HepG2 (cell line): ENCODE measurements at regions not wholly inside any gene's neighbourhood (a gene's known extent, or its start where the extent isn't known, plus 50 kb on each side); places are given as distances from the start of the nearest gene placed in this dataset.

Source experiments
- CBX2 ChIP-seq, 2 experiments: fragments of 200-600 bp in 1 of 2; sonication (generic); formaldehyde crosslinking in 1 of 2; IDR thresholded peaks; 2 replicates each; pipeline versions ENCODE4 v1.7.0 to v1.8.1; 2018 to 2022; ENCODE audit warnings: low read depth in 2 of 2, low read length in 1 of 2, mild to moderate bottlenecking in 1 of 2, missing genetic modification reagents in 1 of 2
- CTCF ChIP-seq: sonication (generic); formaldehyde crosslinking; IDR thresholded peaks from 2 replicates; pipeline ENCODE4 v1.5.0; 2020; ENCODE audit warnings: mild to moderate bottlenecking, missing genetic modification reagents, moderate library complexity
- FOXJ3 ChIP-seq: sonication (generic); formaldehyde crosslinking; IDR thresholded peaks from 2 replicates; pipeline ENCODE4 v1.4.0; 2020; ENCODE audit warnings: missing genetic modification reagents, mild to moderate bottlenecking, borderline replicate concordance
- MLX ChIP-seq: IDR thresholded peaks from 2 replicates; pipeline ENCODE4 v1.6.1; 2016
- MTA3 ChIP-seq: sonication (generic); formaldehyde crosslinking; IDR thresholded peaks from 2 replicates; pipeline ENCODE4 v1.4.0; 2020; ENCODE audit warnings: missing genetic modification reagents
- PHB2 ChIP-seq: fragments of 450-650 bp; IDR thresholded peaks from 2 replicates; pipeline ENCODE4 v1.6.1; 2018; ENCODE audit not compliant: partially characterized antibody
- PHF5A ChIP-seq: IDR thresholded peaks from one replicate; pipeline ENCODE4 v1.6.1; 2018; ENCODE audit warnings: low read depth, missing genetic modification reagents; ENCODE audit not compliant: unreplicated experiment
- RXRA ChIP-seq: sonication (generic); formaldehyde crosslinking; IDR thresholded peaks from 2 replicates; pipeline ENCODE4 v1.5.1; 2020; ENCODE audit warnings: missing genetic modification reagents
- SNAPC4 ChIP-seq: sonication (generic); formaldehyde crosslinking; IDR thresholded peaks from 2 replicates; pipeline ENCODE4 v1.4.0; 2020; ENCODE audit warnings: mild to moderate bottlenecking, missing genetic modification reagents
- SOX6 ChIP-seq, 2 experiments: fragments of 450-650 bp in 1 of 2; sonication (generic) in 1 of 2; formaldehyde crosslinking in 1 of 2; IDR thresholded peaks; 2 replicates each; pipeline versions ENCODE4 v1.4.0 to v1.6.1; 2017 to 2020; ENCODE audit warnings: antibody characterized with exemption in 1 of 2, mild to moderate bottlenecking in 1 of 2, missing genetic modification reagents in 1 of 2

- no peak for TF ChIP-seq MTA3 (CRISPR knock-in tag)
- no peak for TF ChIP-seq MLX
- no peak for TF ChIP-seq RXRA (CRISPR knock-in tag)
- no peak for TF ChIP-seq SNAPC4 (CRISPR knock-in tag)
- TF ChIP-seq CBX2 (IDR thresholded peaks at IDR 0.05; ENCODE audit: low read depth, low read length) = no peak
- no peak for TF ChIP-seq CBX2 (CRISPR knock-in tag; IDR thresholded peaks at IDR 0.05; ENCODE audit: low read depth)
- no peak for TF ChIP-seq SOX6 (IDR thresholded peaks at IDR 0.05)
- TF ChIP-seq SOX6 (CRISPR knock-in tag; IDR thresholded peaks at IDR 0.05) = no peak
- no peak for TF ChIP-seq FOXJ3
- TF ChIP-seq CTCF (CRISPR knock-in tag) = no peak
- no peak for TF ChIP-seq PHF5A
- no peak for TF ChIP-seq PHB2
These were observed 559.9 kb upstream of the PBX1 start for GRCh38 chr1:163999131-163999530.
